DOHH2 (cell line): ENCODE measurements at regions not wholly inside any gene's neighbourhood (a gene's known extent, or its start where the extent isn't known, plus 50 kb on each side); places are given as distances from the start of the nearest gene placed in this dataset.
"Not testable (repeated sequence)": the region's sequence is repeated elsewhere in the genome, so short reads cannot be mapped to it uniquely, and the experiment has no call there.

ENCODE experiments used
- H3F3A ChIP-seq: fragments of 200-600 bp; sonication (generic), shearing (Covaris generic); 2 replicates; pipeline ENCODE4 v1.6.0; 2016; ENCODE audit warnings: antibody characterized with exemption, mild to moderate bottlenecking; ENCODE audit not compliant: control insufficient read depth, insufficient read depth
- H3K27ac ChIP-seq: fragments of 200-600 bp; sonication (generic); 2 replicates; pipeline ENCODE4 v1.5.1; 2014; ENCODE audit warnings: low read depth, mild to moderate bottlenecking, low read length, moderate library complexity
- H3K27me3 ChIP-seq: fragments of 200-600 bp; sonication (generic); 2 replicates; pipeline ENCODE4 v1.6.1; 2014; ENCODE audit warnings: mild to moderate bottlenecking, low read length, mixed read lengths; ENCODE audit not compliant: control insufficient read depth
- H3K36me3 ChIP-seq: fragments of 200-600 bp; sonication (generic); 2 replicates; pipeline ENCODE4 v1.6.1; 2014; ENCODE audit warnings: mild to moderate bottlenecking, low read length, moderate library complexity, mixed read lengths; ENCODE audit not compliant: control insufficient read depth
- H3K4me1 ChIP-seq: fragments of 200-600 bp; sonication (generic); 2 replicates; pipeline ENCODE4 v1.6.1; 2014; ENCODE audit warnings: mild to moderate bottlenecking, low read length, mixed read lengths; ENCODE audit not compliant: control insufficient read depth
- H3K4me2 ChIP-seq: fragments of 200-600 bp; sonication (generic); 2 replicates; pipeline ENCODE4 v1.6.0; 2014; ENCODE audit warnings: mild to moderate bottlenecking, low read length, moderate library complexity
- H3K4me3 ChIP-seq: fragments of 200-600 bp; sonication (generic); 2 replicates; pipeline ENCODE4 v1.5.1; 2014; ENCODE audit warnings: mild to moderate bottlenecking, low read length, mixed read lengths
- H3K79me2 ChIP-seq: fragments of 200-600 bp; sonication (generic); 2 replicates; pipeline ENCODE4 v1.6.1; 2014; ENCODE audit warnings: mild to moderate bottlenecking, low read length, mixed read lengths; ENCODE audit not compliant: control insufficient read depth
- H3K9me2 ChIP-seq: fragments of 200-600 bp; sonication (generic); replicated peaks from 2 replicates; pipeline ENCODE4 v1.6.1; 2014; ENCODE audit warnings: mild to moderate bottlenecking, low read length, mixed read lengths; ENCODE audit not compliant: control insufficient read depth
- H3K9me3 ChIP-seq: fragments of 200-600 bp; sonication (generic); 2 replicates; pipeline ENCODE4 v1.6.1; 2014; ENCODE audit warnings: antibody characterized with exemption, low read length, mixed read lengths; ENCODE audit not compliant: control insufficient read depth, insufficient read depth
- H4K20me1 ChIP-seq: fragments of 200-600 bp; sonication (generic); 2 replicates; pipeline ENCODE4 v1.6.0; 2014; ENCODE audit warnings: low read depth, mild to moderate bottlenecking, antibody characterized with exemption, low read length, moderate library complexity; ENCODE audit not compliant: control insufficient read depth, insufficient read depth
- EZH2phosphoT487 ChIP-seq: fragments of 200-600 bp; sonication (generic); IDR thresholded peaks from 2 replicates; pipeline ENCODE4 v1.6.1; 2017; ENCODE audit warnings: borderline replicate concordance, mild to moderate bottlenecking, antibody characterized with exemption, low read length, moderate library complexity, mixed read lengths
- TF ChIP-seq, protein P1 (sequence below): fragments of 200-600 bp; sonication (generic); IDR thresholded peaks from one replicate; pipeline ENCODE4 v1.5.1; 2014; ENCODE audit warnings: antibody characterized with exemption, mild to moderate bottlenecking, low read depth, low read length; ENCODE audit not compliant: poor library complexity, severe bottlenecking

DNA sequence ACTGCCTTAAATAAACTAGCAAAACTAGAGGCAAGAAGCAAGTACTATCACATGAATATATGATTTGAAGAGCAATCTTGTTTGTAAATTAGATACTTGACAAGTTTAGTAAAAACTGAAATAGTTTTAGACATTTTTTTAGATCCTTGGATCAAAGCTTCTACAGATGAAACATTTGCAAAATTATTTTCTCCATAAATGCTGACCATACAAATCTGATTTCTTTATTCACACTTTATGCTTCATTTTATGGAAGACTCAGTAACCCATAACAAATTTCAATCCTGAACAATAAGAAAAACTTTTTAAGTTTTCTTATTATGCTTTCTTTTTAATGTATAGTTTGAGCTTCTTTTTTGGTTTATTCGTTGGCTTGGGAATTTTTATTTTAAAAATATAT lies 750.2 kb upstream of the SLITRK5 start:
- no peak overlapping the region for H3K27ac ChIP-seq
- no peaks in the 10 kb centered on the region for H3K9me2 ChIP-seq
- H3K4me1 ChIP-seq, result no peaks in the 10 kb centered on the region
- no peaks in the 10 kb centered on the region for H3K36me3 ChIP-seq
- no peaks in the 10 kb centered on the region for H3F3A ChIP-seq
- H3K4me2 ChIP-seq, result no peak overlapping the region
- no peaks in the 10 kb centered on the region for H3K27me3 ChIP-seq
- no peaks in the 10 kb centered on the region for H3K79me2 ChIP-seq
- no peaks in the 10 kb centered on the region for H4K20me1 ChIP-seq
- H3K4me3 ChIP-seq, result no peak overlapping the region
- TF ChIP-seq, protein P1, sequence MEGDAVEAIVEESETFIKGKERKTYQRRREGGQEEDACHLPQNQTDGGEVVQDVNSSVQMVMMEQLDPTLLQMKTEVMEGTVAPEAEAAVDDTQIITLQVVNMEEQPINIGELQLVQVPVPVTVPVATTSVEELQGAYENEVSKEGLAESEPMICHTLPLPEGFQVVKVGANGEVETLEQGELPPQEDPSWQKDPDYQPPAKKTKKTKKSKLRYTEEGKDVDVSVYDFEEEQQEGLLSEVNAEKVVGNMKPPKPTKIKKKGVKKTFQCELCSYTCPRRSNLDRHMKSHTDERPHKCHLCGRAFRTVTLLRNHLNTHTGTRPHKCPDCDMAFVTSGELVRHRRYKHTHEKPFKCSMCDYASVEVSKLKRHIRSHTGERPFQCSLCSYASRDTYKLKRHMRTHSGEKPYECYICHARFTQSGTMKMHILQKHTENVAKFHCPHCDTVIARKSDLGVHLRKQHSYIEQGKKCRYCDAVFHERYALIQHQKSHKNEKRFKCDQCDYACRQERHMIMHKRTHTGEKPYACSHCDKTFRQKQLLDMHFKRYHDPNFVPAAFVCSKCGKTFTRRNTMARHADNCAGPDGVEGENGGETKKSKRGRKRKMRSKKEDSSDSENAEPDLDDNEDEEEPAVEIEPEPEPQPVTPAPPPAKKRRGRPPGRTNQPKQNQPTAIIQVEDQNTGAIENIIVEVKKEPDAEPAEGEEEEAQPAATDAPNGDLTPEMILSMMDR, result no peak
- TF ChIP-seq EZH2phosphoT487, result no peak
- H3K9me3 ChIP-seq, result no peaks in the 10 kb centered on the region

DNA sequence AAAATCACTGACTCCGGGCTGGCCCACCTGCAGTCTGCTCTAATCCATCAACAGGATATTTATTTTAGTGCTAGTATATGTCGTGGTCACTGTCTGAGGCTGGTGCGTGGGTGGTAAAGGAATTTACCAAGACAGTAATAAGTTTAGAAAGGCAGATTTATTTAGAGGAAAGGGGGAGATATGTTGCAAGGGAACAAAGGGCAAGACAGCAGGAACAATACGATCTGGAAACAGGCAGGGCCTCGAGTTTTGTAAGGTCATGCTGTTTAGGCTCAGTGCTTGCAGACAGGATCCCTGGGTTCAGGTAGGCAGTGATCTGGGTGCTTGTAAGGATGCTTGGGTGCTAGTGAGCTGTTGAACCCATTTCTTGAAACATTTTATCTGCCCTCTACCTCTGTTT lies 748.2 kb upstream of the SLITRK5 start:
- Histone ChIP-seq H3K79me2 (no peaks in the 10 kb centered on the region), H3K4me1 (no peaks in the 10 kb centered on the region), H3K36me3 (no peaks in the 10 kb centered on the region), H3K27me3 (no peaks in the 10 kb centered on the region), H3K4me2 (no peak overlapping the region), H3F3A (no peaks in the 10 kb centered on the region), H3K9me3 (no peaks in the 10 kb centered on the region), H3K4me3 (no peak overlapping the region), H4K20me1 (no peaks in the 10 kb centered on the region), H3K27ac (no peak overlapping the region), H3K9me2 (no peaks in the 10 kb centered on the region)
- no peak for TF ChIP-seq EZH2phosphoT487
- TF ChIP-seq, protein P1, result no peak

DNA sequence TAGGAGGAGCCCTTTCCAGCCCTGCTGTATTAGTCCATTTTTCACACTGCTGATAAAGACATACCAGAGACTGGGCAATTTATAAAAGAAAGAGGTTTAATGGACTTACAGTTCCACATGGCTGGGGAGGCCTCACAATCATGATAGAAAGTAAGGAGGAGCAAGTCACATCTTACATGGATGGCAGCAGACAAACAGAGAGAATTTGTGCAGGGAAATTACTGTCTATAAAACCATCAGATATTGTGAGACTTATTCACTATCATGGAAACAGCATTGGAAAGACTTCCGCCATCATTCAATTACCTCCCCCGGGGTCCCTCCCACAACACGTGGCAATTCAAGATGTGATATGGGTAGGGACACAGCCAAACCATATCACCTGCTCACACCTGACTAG lies 744.3 kb upstream of the SLITRK5 start:
- H3K79me2 ChIP-seq, H3K4me1 ChIP-seq, H3K27me3 ChIP-seq: not testable (repeated sequence)

DNA sequence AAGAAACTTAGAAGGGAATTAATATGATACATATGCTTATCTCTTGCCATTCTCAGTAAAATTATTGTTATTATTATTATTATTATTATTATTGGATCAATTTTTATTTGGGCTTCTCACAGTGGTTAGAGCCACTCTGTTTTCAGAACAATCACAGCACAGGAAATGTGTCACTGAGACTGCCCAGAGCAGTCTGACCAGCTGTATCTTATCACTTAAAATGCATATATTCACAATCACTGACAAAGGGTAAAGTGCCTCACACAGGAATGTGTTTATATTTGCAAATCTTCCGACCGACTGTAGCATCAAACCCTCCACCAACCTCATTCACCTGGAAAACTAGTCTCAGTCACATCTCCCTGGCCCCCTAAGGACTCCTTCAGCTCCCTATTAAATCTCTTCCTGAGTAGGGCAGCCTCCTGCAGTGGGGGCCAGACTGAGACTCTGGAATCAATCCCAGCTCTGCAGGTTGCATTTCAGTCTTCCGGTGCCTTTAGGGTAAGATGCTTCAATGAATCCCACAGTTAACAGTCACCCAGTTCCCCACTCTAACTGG lies 738.3 kb upstream of the SLITRK5 start:
- H3K9me2 ChIP-seq, result no peaks in the 10 kb centered on the region
- H3K36me3 ChIP-seq, result no peaks in the 10 kb centered on the region
- H3F3A ChIP-seq, result no peaks in the 10 kb centered on the region
- no peak for TF ChIP-seq EZH2phosphoT487
- TF ChIP-seq, protein P1, result no peak
- no peaks in the 10 kb centered on the region for H3K27me3 ChIP-seq
- H3K4me3 ChIP-seq, result no peak overlapping the region
- no peaks in the 10 kb centered on the region for H3K4me1 ChIP-seq
- no peaks in the 10 kb centered on the region for H3K79me2 ChIP-seq
- H3K4me2 ChIP-seq, result no peak overlapping the region
- no peaks in the 10 kb centered on the region for H4K20me1 ChIP-seq
- no peaks in the 10 kb centered on the region for H3K9me3 ChIP-seq
- H3K27ac ChIP-seq, result no peak overlapping the region

More for the DNA sequence above, 744.3 kb upstream of the SLITRK5 start:
- not testable (repeated sequence) for H3K9me2 ChIP-seq, H3K36me3 ChIP-seq, H3K4me2 ChIP-seq, H3K4me3 ChIP-seq, H3K9me3 ChIP-seq, H3F3A ChIP-seq, H4K20me1 ChIP-seq, H3K27ac ChIP-seq
